LoVo (cell line): ENCODE measurements at regions not wholly inside any gene's neighbourhood (a gene's known extent, or its start where the extent isn't known, plus 50 kb on each side); places are given as distances from the start of the nearest gene placed in this dataset.
"Not testable (repeated sequence)": the region's sequence is repeated elsewhere in the genome, so short reads cannot be mapped to it uniquely, and the experiment has no call there.

Source experiments
- DNase-seq: peaks from one replicate; pipeline ENCODE4 v3.0.0-alpha.2; 2016; ENCODE audit warnings: low spot score

DNA sequence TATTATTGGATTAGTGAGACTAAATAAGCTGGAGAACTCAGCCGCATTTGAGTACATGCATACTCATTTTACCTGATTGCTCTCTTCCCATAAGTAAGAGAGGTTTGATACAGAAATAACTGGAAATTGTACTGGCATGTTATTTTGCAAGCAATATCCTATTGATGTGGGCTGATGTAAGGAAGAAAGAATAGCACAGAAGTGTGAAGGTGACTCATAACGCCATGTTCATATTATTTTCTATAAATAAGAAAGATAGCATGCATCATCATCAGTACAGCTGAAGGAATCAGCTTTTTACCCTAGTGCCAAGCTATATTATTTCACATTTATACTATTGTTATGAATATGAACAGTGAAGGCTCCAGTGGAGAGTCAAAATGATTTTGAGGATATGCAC, 138.3 kb upstream of the FAM47A start:
- DNase-seq, result no peak

- no peak for DNase-seq
Measured at GRCh38 chrX:34238896-34239295, 106.8 kb upstream of the FAM47A start.

GRCh38 chrX:34230156-34230555, 98.0 kb upstream of the FAM47A start:
- DNase-seq, result not testable (repeated sequence)

GRCh38 chrX:34227804-34228203, 95.7 kb upstream of the FAM47A start:
- no peak for DNase-seq

GRCh38 chrX:34223574-34223973, 91.5 kb upstream of the FAM47A start:
- DNase-seq, result no peak

DNA sequence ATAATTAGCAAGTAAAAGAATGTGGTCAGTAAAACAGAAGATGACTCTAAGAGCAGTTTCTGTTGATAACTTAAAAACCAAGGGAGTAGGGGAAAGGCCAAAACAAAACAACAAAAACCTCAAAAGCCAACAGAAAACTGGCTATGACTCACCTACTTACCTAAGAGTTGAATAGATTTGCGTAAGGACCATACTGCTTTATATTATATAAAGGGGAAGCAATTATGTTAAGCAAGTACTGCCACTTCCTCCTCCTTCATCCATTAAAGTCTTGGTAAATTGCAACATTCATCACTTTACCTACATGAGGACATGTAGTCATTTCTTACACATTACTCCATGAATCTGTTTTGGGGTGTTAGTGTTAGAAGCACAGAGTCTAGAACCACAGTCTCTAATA, 85.9 kb upstream of the FAM47A start:
- no peak for DNase-seq

- DNase-seq, result no peak
Measured at GRCh38 chrX:34197946-34198345, 65.8 kb upstream of the FAM47A start.
